H1 (cell line): ENCODE measurements at regions not wholly inside any gene's neighbourhood (a gene's known extent, or its start where the extent isn't known, plus 50 kb on each side); places are given as distances from the start of the nearest gene placed in this dataset.

ENCODE experiments used
- CTCF ChIA-PET: fragments of 300-600 bp; sonication (Branson Sonifier 250); formaldehyde crosslinking; loops from one replicate; lab custom pipeline; 2021; ENCODE audit not compliant: partially characterized antibody; lab: Charles Lee
- POLR2A ChIA-PET: fragments of 300-600 bp; sonication (Branson Sonifier 250); formaldehyde crosslinking; loops from one replicate; lab custom pipeline; 2021; ENCODE audit warnings: inconsistent platforms; ENCODE audit not compliant: partially characterized antibody; lab: Charles Lee
- DNase-seq, 2 experiments: peaks; one replicate each; pipeline versions ENCODE4 v3.0.0 to v3.0.0-alpha.2; 2010 to 2022; ENCODE audit warnings: low spot score in 2 of 2, low read depth in 1 of 2, mixed read lengths in 1 of 2
- FAIRE-seq: peaks from 2 replicates; lab custom pipeline; 2011; peaks lifted over from hg19 to GRCh38; lab: Jason Lieb, UNC
- H2AFZ ChIP-seq: 2 replicates; pipeline ENCODE4 v1.8.1; 2012; ENCODE audit warnings: low read length, inconsistent platforms
- H2AK5ac ChIP-seq: 2 replicates; pipeline ENCODE4 v1.6.1; 2013; ENCODE audit warnings: low read depth, low read length
- H2BK120ac ChIP-seq: replicated peaks from 2 replicates; pipeline ENCODE3; 2013; ENCODE audit warnings: low read depth, low read length, inconsistent platforms
- H2BK12ac ChIP-seq: 2 replicates; pipeline ENCODE4 v1.6.1; 2013; ENCODE audit warnings: low read depth, low read length
- H2BK15ac ChIP-seq: 2 replicates; pipeline ENCODE4 v1.6.1; 2013; ENCODE audit warnings: low read length
- H2BK20ac ChIP-seq: 2 replicates; pipeline ENCODE4 v1.6.1; 2013; ENCODE audit warnings: low read length
- H2BK5ac ChIP-seq: 2 replicates; pipeline ENCODE4 v1.6.1; 2013; ENCODE audit warnings: low read depth, low read length
- H3K14ac ChIP-seq: 2 replicates; pipeline ENCODE4 v1.6.1; 2013; ENCODE audit warnings: inconsistent platforms; ENCODE audit not compliant: insufficient read length
- H3K18ac ChIP-seq: 2 replicates; pipeline ENCODE4 v1.6.1; 2013; ENCODE audit warnings: low read length; ENCODE audit errors: extremely low read depth
- H3K23ac ChIP-seq: 2 replicates; pipeline ENCODE4 v1.6.1; 2013; ENCODE audit warnings: inconsistent platforms; ENCODE audit not compliant: insufficient read length
- H3K23me2 ChIP-seq: 2 replicates; pipeline ENCODE4 v1.6.1; 2013; ENCODE audit warnings: low read depth, low read length
- H3K27ac ChIP-seq: 2 replicates; pipeline ENCODE4 v1.6.1; 2011; ENCODE audit warnings: low read depth, low read length, inconsistent platforms
- H3K27me3 ChIP-seq, 4 experiments: replicated peaks in 1 of 4; 1 replicate in 1 of 4; 2 replicates in 3 of 4; pipeline versions ENCODE4 v1.6.1 to v1.8.1; 2011 to 2013; ENCODE audit warnings: low read length in 3 of 4, mild to moderate bottlenecking in 3 of 4, inconsistent platforms in 2 of 4, mixed read lengths in 2 of 4, moderate library complexity in 1 of 4; ENCODE audit not compliant: control insufficient read depth in 3 of 4, insufficient read depth in 3 of 4; ENCODE audit errors: extremely low read depth in 1 of 4
- H3K36me3 ChIP-seq, 4 experiments: 2 replicates each; pipeline versions ENCODE4 v1.6.1 to v1.8.1; 2011 to 2013; ENCODE audit warnings: mild to moderate bottlenecking in 4 of 4, low read length in 3 of 4, moderate library complexity in 2 of 4, control low read depth in 1 of 4, inconsistent platforms in 1 of 4; ENCODE audit not compliant: insufficient read depth in 4 of 4, control insufficient read depth in 2 of 4
- H3K4ac ChIP-seq: replicated peaks from 2 replicates; pipeline ENCODE3; 2013; ENCODE audit warnings: low read length, low read depth, mixed read lengths, inconsistent platforms; ENCODE audit not compliant: insufficient read length
- H3K4me1 ChIP-seq, 4 experiments: replicated peaks in 1 of 4; 1 replicate in 1 of 4; 2 replicates in 3 of 4; pipeline versions ENCODE4 v1.6.1 to v1.8.1; 2011 to 2013; ENCODE audit warnings: low read length in 3 of 4, inconsistent platforms in 2 of 4, mixed read lengths in 1 of 4; ENCODE audit not compliant: insufficient read depth in 4 of 4, control insufficient read depth in 3 of 4
- H3K4me2 ChIP-seq, 2 experiments: 2 replicates each; pipeline versions ENCODE4 v1.6.1 to v1.8.1; 2011 to 2013; ENCODE audit warnings: low read depth in 2 of 2, low read length in 2 of 2, control low read depth in 1 of 2, inconsistent platforms in 1 of 2, mild to moderate bottlenecking in 1 of 2; ENCODE audit not compliant: insufficient read depth in 1 of 2
- H3K4me3 ChIP-seq, 4 experiments: fragments of 200-600, 300-600 bp in 1 of 4; sonication (generic), shearing (Covaris generic), sonication (Bioruptor Twin) in 1 of 4; 2 replicates each; pipeline versions ENCODE4 v1.5.1 to v1.8.1; 2011 to 2016; ENCODE audit warnings: low read length in 4 of 4, low read depth in 3 of 4, control low read depth in 2 of 4, inconsistent platforms in 2 of 4, mild to moderate bottlenecking in 2 of 4, mixed read lengths in 1 of 4, moderate library complexity in 1 of 4; ENCODE audit not compliant: insufficient read depth in 2 of 4; ENCODE audit errors: extremely low read depth in 1 of 4
- H3K56ac ChIP-seq: replicated peaks from 2 replicates; pipeline ENCODE3; 2013; ENCODE audit warnings: low read depth, mild to moderate bottlenecking, mixed read lengths, low read length, inconsistent platforms; ENCODE audit not compliant: insufficient read length
- H3K79me1 ChIP-seq: 2 replicates; pipeline ENCODE4 v1.6.1; 2013; ENCODE audit warnings: low read depth, low read length, control low read depth
- H3K79me2 ChIP-seq, 2 experiments: 2 replicates each; pipeline versions ENCODE4 v1.6.1 to v1.8.1; 2012 to 2013; ENCODE audit warnings: low read length in 2 of 2, mild to moderate bottlenecking in 2 of 2, inconsistent platforms in 1 of 2; ENCODE audit not compliant: insufficient read depth in 2 of 2, control insufficient read depth in 1 of 2
- H3K9ac ChIP-seq, 4 experiments: replicated peaks in 1 of 4; 1 replicate in 1 of 4; 2 replicates in 3 of 4; pipeline versions ENCODE4 v1.6.1 to v1.8.1; 2011 to 2013; ENCODE audit warnings: low read depth in 3 of 4, low read length in 3 of 4, control low read depth in 2 of 4, mild to moderate bottlenecking in 2 of 4, moderate library complexity in 2 of 4, inconsistent platforms in 1 of 4; ENCODE audit errors: extremely low read depth in 1 of 4
- H3K9me3 ChIP-seq, 2 experiments: 2 replicates each; pipeline versions ENCODE4 v1.6.1 to v1.8.1; 2012 to 2013; ENCODE audit warnings: mild to moderate bottlenecking in 2 of 2, moderate library complexity in 2 of 2, control low read depth in 1 of 2, inconsistent platforms in 1 of 2, low read depth in 1 of 2, low read length in 1 of 2, mixed read lengths in 1 of 2; ENCODE audit not compliant: insufficient read depth in 2 of 2
- H4K20me1 ChIP-seq, 2 experiments: replicated peaks in 1 of 2; 2 replicates each; pipeline versions ENCODE3 to v1.8.1; 2011 to 2013; ENCODE audit warnings: inconsistent platforms in 2 of 2, low read length in 2 of 2, mild to moderate bottlenecking in 1 of 2; ENCODE audit not compliant: insufficient read depth in 2 of 2, control insufficient read depth in 1 of 2
- H4K5ac ChIP-seq: 2 replicates; pipeline ENCODE4 v1.6.1; 2013; ENCODE audit warnings: low read length, low read depth, mixed read lengths, inconsistent platforms; ENCODE audit not compliant: insufficient read length
- H4K8ac ChIP-seq: 2 replicates; pipeline ENCODE4 v1.8.0; 2013; ENCODE audit warnings: mild to moderate bottlenecking, moderate library complexity, low read length, inconsistent platforms; ENCODE audit not compliant: insufficient read depth; ENCODE audit errors: extremely low read depth
- H4K91ac ChIP-seq: replicated peaks from 2 replicates; pipeline ENCODE3; 2013; ENCODE audit warnings: low read length, mixed read lengths, inconsistent platforms; ENCODE audit not compliant: insufficient read length
- WGBS, 2 experiments: shearing (Covaris generic) in 1 of 2; methylation state at CpG; one replicate each; pipeline versions ENCODE4 v1.1.6 to v1.1.7; 2013 to 2015; ENCODE audit warnings: low lambda C conversion rate in 2 of 2, mixed read lengths in 2 of 2, inconsistent platforms in 1 of 2, low coverage in 1 of 2, missing lambda C conversion rate in 1 of 2; ENCODE audit not compliant: insufficient replicate concordance in 2 of 2, insufficient coverage in 1 of 2, insufficient read length in 1 of 2; ENCODE audit errors: extremely low coverage in 1 of 2, missing lambda C conversion rate in 1 of 2; 5-methylcytosine and 5-hydroxymethylcytosine counted together

DNA sequence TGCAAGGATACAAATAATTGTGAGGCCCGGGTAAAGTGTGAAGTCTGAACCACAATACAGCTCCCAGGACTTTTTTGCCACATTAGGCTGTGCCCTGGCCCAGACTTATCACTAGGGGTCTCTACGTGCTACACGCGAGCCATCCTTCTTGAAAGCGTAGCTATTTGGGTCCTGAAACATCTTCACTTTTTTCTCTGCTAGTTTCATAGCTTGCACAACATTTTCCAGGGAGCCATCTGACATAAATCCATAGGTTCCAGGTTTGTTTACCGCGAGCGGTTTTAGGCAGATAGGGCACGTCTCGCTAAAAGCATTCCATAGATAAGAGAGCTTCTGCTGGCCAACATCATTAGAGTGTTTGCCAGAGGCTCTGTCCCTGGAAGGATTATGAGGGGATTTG lies 226.5 kb downstream of the RPS24 start:
- 0 out of 7 replicates have a peak, but pooled peaks cover 0 to 2% (median 0%) of the 10 kb centered on the region in 4 experiments for H3K4me1 ChIP-seq
- no peaks in the 10 kb centered on the region for H3K27me3 ChIP-seq
- H2AK5ac ChIP-seq, result no peak overlapping the region
- no peak overlapping the region for H4K8ac ChIP-seq
- ChIA-PET CTCF (interaction anchor here (0.6 to 10.6 kb wide), 51 partner anchors 11 to 969 kb away, joined by 3 to 94 read pairs (median 6); no protein-coding TSS in a partner anchor), POLR2A (interaction anchor here (1.7 kb wide), 1 partner anchor 213 kb away, joined by 5 read pairs; no protein-coding TSS in a partner anchor)
- no peak overlapping the region for H3K14ac ChIP-seq
- H2BK15ac ChIP-seq, result no peak overlapping the region
- DNase-seq (no peak), FAIRE-seq (no peak)
- H3K79me1 ChIP-seq, result no peaks in the 10 kb centered on the region
- no peak overlapping the region for H4K91ac ChIP-seq
- no peak overlapping the region for H3K9ac ChIP-seq
- H2BK120ac ChIP-seq, result no peak overlapping the region
- H2BK5ac ChIP-seq, result no peak overlapping the region
- no peak overlapping the region for H3K4me2 ChIP-seq
- H3K18ac ChIP-seq, result no peak overlapping the region
- H2AFZ ChIP-seq, result no peak overlapping the region
- no peaks in the 10 kb centered on the region for H4K20me1 ChIP-seq
- H2BK12ac ChIP-seq, result no peak overlapping the region
- H3K56ac ChIP-seq, result no peak overlapping the region
- H3K23me2 ChIP-seq, result no peaks in the 10 kb centered on the region
- H3K4me3 ChIP-seq, result no peak overlapping the region
- WGBS, 2 experiments, result 82% methylated on average over 10 of the region's 10 CpGs; no CpG with 5 or more reads in 1 of the 2 experiments
- H3K36me3 ChIP-seq, result no peaks in the 10 kb centered on the region
- no peaks in the 10 kb centered on the region for H3K79me2 ChIP-seq
- H3K9me3 ChIP-seq, result no peaks in the 10 kb centered on the region
- H3K23ac ChIP-seq, result no peak overlapping the region
- no peak overlapping the region for H4K5ac ChIP-seq
- H2BK20ac ChIP-seq, result no peak overlapping the region
- no peak overlapping the region for H3K4ac ChIP-seq
- no peak overlapping the region for H3K27ac ChIP-seq
